WTC11 (cell line): ENCODE measurements at regions not wholly inside any gene's neighbourhood (a gene's known extent, or its start where the extent isn't known, plus 50 kb on each side); places are given as distances from the start of the nearest gene placed in this dataset.

ENCODE experiments used
- ARID4B ChIP-seq: sonication (generic); formaldehyde crosslinking; IDR thresholded peaks from 2 replicates; pipeline ENCODE4 v1.8.0; 2023; ENCODE audit warnings: missing genetic modification reagents, mild to moderate bottlenecking, borderline replicate concordance
- ATF2 ChIP-seq: sonication (generic); formaldehyde crosslinking; IDR thresholded peaks from 2 replicates; pipeline ENCODE4 v1.8.1; 2022; ENCODE audit warnings: low read depth, missing genetic modification reagents, borderline replicate concordance
- CREB1 ChIP-seq: sonication (generic); formaldehyde crosslinking; IDR thresholded peaks from 2 replicates; pipeline ENCODE4 v1.8.0; 2023; ENCODE audit warnings: mild to moderate bottlenecking, missing genetic modification reagents
- CTCF ChIP-seq: fragments of 200-600 bp; IDR thresholded peaks from 2 replicates; pipeline ENCODE4 v1.8.0; 2022; ENCODE audit warnings: antibody characterized with exemption
- KAT7 ChIP-seq: sonication (generic); formaldehyde crosslinking; IDR thresholded peaks from 2 replicates; pipeline ENCODE4 v1.8.1; 2023; ENCODE audit warnings: missing genetic modification reagents, mild to moderate bottlenecking, borderline replicate concordance
- NR3C1 ChIP-seq: sonication (generic); formaldehyde crosslinking; conservative IDR thresholded peaks from 2 replicates; pipeline ENCODE4 v1.8.1; 2023; ENCODE audit warnings: low read depth, mild to moderate bottlenecking, missing genetic modification reagents
- USF1 ChIP-seq: sonication (generic); formaldehyde crosslinking; IDR thresholded peaks from 2 replicates; pipeline ENCODE4 v1.8.0; 2022; ENCODE audit warnings: mild to moderate bottlenecking, missing genetic modification reagents
- ZNF121 ChIP-seq: sonication (generic); formaldehyde crosslinking; IDR thresholded peaks from 2 replicates; pipeline ENCODE4 v1.8.0; 2023; ENCODE audit warnings: missing genetic modification reagents
- ZNF532 ChIP-seq: fragments of 250-450 bp; sonication (Bioruptor Pico); IDR thresholded peaks from 2 replicates; pipeline ENCODE4 v1.9.0; 2021; ENCODE audit warnings: mild to moderate bottlenecking, borderline replicate concordance
- TF ChIP-seq, protein P1 (sequence below): fragments of 250-450 bp; sonication (Bioruptor Pico); IDR thresholded peaks from 2 replicates; pipeline ENCODE4 v1.8.0; 2021; ENCODE audit warnings: mild to moderate bottlenecking
- TF ChIP-seq, protein P2 (sequence below): sonication (generic); formaldehyde crosslinking; IDR thresholded peaks from 2 replicates; pipeline ENCODE4 v1.8.1; 2022; ENCODE audit warnings: low read depth, mild to moderate bottlenecking, moderate library complexity, missing genetic modification reagents, borderline replicate concordance
- TF ChIP-seq, protein P3 (sequence below): sonication (generic); formaldehyde crosslinking; IDR thresholded peaks from 2 replicates; pipeline ENCODE4 v1.8.1; 2022; ENCODE audit warnings: missing genetic modification reagents, borderline replicate concordance
- TF ChIP-seq, protein P4 (sequence below): sonication (generic); formaldehyde crosslinking; IDR thresholded peaks from 2 replicates; pipeline ENCODE4 v1.8.0; 2022; ENCODE audit warnings: mild to moderate bottlenecking, missing genetic modification reagents
- TF ChIP-seq, protein P5 (sequence below): sonication (generic); formaldehyde crosslinking; IDR thresholded peaks from 2 replicates; pipeline ENCODE4 v1.8.0; 2022; ENCODE audit warnings: missing genetic modification reagents

DNA sequence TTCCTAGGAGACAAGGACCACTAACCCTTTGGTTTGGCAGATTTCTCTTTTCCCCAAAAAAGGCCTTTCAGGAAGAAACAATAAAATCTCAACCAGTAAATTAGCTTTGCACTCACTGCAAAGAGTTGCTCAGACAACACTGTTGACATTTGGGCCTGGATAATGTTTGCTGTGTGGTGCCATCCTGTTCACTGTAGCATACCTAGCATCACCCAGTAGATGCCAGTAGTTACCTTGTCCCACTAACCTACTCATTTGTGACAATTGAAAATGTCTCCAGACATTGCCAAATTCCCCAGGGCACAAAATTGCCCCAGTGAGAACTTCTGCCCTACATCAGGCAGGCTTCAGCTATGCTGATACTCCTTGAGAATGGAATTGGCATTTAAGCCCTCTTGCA lies 177.0 kb upstream of the ERCC4 start:
- TF ChIP-seq NR3C1 (no peak), CTCF (no peak), ZNF532 (CRISPR knock-in tag) (no peak), ARID4B (CRISPR knock-in tag) (no peak), CREB1 (CRISPR knock-in tag) (no peak), USF1 (CRISPR knock-in tag) (no peak), ZNF121 (no peak), ATF2 (CRISPR knock-in tag) (no peak), KAT7 (CRISPR knock-in tag) (no peak)
- TF ChIP-seq, protein P1, sequence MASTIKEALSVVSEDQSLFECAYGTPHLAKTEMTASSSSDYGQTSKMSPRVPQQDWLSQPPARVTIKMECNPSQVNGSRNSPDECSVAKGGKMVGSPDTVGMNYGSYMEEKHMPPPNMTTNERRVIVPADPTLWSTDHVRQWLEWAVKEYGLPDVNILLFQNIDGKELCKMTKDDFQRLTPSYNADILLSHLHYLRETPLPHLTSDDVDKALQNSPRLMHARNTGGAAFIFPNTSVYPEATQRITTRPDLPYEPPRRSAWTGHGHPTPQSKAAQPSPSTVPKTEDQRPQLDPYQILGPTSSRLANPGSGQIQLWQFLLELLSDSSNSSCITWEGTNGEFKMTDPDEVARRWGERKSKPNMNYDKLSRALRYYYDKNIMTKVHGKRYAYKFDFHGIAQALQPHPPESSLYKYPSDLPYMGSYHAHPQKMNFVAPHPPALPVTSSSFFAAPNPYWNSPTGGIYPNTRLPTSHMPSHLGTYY: no peak
- TF ChIP-seq, protein P2, sequence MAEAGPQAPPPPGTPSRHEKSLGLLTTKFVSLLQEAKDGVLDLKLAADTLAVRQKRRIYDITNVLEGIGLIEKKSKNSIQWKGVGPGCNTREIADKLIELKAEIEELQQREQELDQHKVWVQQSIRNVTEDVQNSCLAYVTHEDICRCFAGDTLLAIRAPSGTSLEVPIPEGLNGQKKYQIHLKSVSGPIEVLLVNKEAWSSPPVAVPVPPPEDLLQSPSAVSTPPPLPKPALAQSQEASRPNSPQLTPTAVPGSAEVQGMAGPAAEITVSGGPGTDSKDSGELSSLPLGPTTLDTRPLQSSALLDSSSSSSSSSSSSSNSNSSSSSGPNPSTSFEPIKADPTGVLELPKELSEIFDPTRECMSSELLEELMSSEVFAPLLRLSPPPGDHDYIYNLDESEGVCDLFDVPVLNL (CRISPR knock-in tag): no peak
- TF ChIP-seq, protein P3, sequence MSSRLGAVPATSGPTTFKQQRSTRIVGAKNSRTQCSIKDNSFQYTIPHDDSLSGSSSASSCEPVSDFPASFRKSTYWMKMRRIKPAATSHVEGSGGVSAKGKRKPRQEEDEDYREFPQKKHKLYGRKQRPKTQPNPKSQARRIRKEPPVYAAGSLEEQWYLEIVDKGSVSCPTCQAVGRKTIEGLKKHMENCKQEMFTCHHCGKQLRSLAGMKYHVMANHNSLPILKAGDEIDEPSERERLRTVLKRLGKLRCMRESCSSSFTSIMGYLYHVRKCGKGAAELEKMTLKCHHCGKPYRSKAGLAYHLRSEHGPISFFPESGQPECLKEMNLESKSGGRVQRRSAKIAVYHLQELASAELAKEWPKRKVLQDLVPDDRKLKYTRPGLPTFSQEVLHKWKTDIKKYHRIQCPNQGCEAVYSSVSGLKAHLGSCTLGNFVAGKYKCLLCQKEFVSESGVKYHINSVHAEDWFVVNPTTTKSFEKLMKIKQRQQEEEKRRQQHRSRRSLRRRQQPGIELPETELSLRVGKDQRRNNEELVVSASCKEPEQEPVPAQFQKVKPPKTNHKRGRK (CRISPR knock-in tag): no peak
- TF ChIP-seq, protein P4, sequence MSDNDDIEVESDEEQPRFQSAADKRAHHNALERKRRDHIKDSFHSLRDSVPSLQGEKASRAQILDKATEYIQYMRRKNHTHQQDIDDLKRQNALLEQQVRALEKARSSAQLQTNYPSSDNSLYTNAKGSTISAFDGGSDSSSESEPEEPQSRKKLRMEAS (CRISPR knock-in tag): no peak
- TF ChIP-seq, protein P5, sequence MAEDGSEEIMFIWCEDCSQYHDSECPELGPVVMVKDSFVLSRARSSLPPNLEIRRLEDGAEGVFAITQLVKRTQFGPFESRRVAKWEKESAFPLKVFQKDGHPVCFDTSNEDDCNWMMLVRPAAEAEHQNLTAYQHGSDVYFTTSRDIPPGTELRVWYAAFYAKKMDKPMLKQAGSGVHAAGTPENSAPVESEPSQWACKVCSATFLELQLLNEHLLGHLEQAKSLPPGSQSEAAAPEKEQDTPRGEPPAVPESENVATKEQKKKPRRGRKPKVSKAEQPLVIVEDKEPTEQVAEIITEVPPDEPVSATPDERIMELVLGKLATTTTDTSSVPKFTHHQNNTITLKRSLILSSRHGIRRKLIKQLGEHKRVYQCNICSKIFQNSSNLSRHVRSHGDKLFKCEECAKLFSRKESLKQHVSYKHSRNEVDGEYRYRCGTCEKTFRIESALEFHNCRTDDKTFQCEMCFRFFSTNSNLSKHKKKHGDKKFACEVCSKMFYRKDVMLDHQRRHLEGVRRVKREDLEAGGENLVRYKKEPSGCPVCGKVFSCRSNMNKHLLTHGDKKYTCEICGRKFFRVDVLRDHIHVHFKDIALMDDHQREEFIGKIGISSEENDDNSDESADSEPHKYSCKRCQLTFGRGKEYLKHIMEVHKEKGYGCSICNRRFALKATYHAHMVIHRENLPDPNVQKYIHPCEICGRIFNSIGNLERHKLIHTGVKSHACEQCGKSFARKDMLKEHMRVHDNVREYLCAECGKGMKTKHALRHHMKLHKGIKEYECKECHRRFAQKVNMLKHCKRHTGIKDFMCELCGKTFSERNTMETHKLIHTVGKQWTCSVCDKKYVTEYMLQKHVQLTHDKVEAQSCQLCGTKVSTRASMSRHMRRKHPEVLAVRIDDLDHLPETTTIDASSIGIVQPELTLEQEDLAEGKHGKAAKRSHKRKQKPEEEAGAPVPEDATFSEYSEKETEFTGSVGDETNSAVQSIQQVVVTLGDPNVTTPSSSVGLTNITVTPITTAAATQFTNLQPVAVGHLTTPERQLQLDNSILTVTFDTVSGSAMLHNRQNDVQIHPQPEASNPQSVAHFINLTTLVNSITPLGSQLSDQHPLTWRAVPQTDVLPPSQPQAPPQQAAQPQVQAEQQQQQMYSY (CRISPR knock-in tag): no peak
